GM21381 (cell line): ENCODE measurements at regions not wholly inside any gene's neighbourhood (a gene's known extent, or its start where the extent isn't known, plus 50 kb on each side); places are given as distances from the start of the nearest gene placed in this dataset.

Experiments used
- ATAC-seq: cut with Tn5 transposase; IDR thresholded peaks from one replicate; pipeline ENCODE4 v1.9.1; 2021; ENCODE audit warnings: mild to moderate bottlenecking, moderate library complexity; ENCODE audit not compliant: unreplicated experiment

GRCh38 chr4:24637173-24637572 is 52.8 kb upstream of the DHX15 start:
- no peak for ATAC-seq

GRCh38 chr4:24638396-24638875 is 54.1 kb upstream of the DHX15 start:
- ATAC-seq, result no peak

- ATAC-seq, result no peak
Observed at GRCh38 chr4:24639714-24640113, 55.4 kb upstream of the DHX15 start.

- ATAC-seq, result no peak
Observed at GRCh38 chr4:24640366-24640765, 56.0 kb upstream of the DHX15 start.

- no peak for ATAC-seq
Observed at GRCh38 chr4:24642981-24643547, 58.7 kb upstream of the DHX15 start.

- no peak for ATAC-seq
Observed at GRCh38 chr4:24643774-24644520, 59.6 kb upstream of the DHX15 start.

- ATAC-seq, result no peak
Observed at GRCh38 chr4:24644983-24645764, 60.8 kb upstream of the DHX15 start.

- ATAC-seq, result no peak
Observed at GRCh38 chr4:24645765-24646550, 61.6 kb upstream of the DHX15 start.

- ATAC-seq, result no peak
Observed at GRCh38 chr4:24646798-24647460, 62.6 kb upstream of the DHX15 start.

- no peak for ATAC-seq
Observed at GRCh38 chr4:24650849-24651640, 66.7 kb upstream of the DHX15 start.

- ATAC-seq, result no peak
Observed at GRCh38 chr4:24655326-24655725, 71.0 kb upstream of the DHX15 start.

GRCh38 chr4:24655971-24656370 is 71.6 kb upstream of the DHX15 start:
- no peak for ATAC-seq

GRCh38 chr4:24656906-24657305 is 72.6 kb upstream of the DHX15 start:
- ATAC-seq, result no peak

- peak; percentile 85 for ATAC-seq
Observed at GRCh38 chr4:24657768-24658617, 73.6 kb upstream of the DHX15 start.

- ATAC-seq, result no peak
Observed at GRCh38 chr4:24659241-24659961, 75.0 kb upstream of the DHX15 start.

GRCh38 chr4:24662056-24662455 is 77.7 kb upstream of the DHX15 start:
- ATAC-seq, result no peak

- no peak for ATAC-seq
Observed at GRCh38 chr4:24662542-24662941, 78.2 kb upstream of the DHX15 start.

- no peak for ATAC-seq
Observed at GRCh38 chr4:24664956-24665355, 80.6 kb upstream of the DHX15 start.
